ENCODE measurements at regions not wholly inside any gene's neighbourhood (a gene's known extent, or its start where the extent isn't known, plus 50 kb on each side); places are given as distances from the start of the nearest gene placed in this dataset.

DNA sequence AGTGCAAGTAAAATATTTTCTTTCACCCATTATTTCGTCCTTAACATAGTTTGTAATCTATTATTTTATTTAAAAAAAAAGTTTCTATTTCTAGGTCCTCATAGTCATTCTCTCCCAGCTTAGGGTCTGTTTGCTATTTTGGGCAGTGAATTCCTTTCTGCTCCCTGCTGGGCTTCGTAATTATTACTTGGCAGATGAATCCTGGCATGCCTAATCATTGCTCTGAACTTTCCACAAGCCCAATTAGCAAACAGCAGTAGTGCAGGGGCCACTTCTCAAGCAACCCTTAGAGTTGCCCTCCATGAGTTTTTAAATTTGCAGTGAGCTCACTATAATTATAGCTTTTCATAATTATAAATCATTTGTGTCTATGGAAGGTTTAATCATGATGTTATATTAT is 1378.3 kb upstream of the SEL1L start:
- H3K9me3 Mint-ChIP-seq: no peaks in the 10 kb centered on the region
- DNase-seq (ENCODE audit: low read depth, low spot score): no peak
- no peaks in the 10 kb centered on the region for H3K36me3 Mint-ChIP-seq (ENCODE audit: low read depth)
- H3K27ac Mint-ChIP-seq (ENCODE audit: unreplicated experiment): no peak overlapping the region
- H3K4me1 Mint-ChIP-seq: no peaks in the 10 kb centered on the region
- no peak overlapping the region for H3K4me3 Mint-ChIP-seq
- TF ChIP-seq, protein P1, sequence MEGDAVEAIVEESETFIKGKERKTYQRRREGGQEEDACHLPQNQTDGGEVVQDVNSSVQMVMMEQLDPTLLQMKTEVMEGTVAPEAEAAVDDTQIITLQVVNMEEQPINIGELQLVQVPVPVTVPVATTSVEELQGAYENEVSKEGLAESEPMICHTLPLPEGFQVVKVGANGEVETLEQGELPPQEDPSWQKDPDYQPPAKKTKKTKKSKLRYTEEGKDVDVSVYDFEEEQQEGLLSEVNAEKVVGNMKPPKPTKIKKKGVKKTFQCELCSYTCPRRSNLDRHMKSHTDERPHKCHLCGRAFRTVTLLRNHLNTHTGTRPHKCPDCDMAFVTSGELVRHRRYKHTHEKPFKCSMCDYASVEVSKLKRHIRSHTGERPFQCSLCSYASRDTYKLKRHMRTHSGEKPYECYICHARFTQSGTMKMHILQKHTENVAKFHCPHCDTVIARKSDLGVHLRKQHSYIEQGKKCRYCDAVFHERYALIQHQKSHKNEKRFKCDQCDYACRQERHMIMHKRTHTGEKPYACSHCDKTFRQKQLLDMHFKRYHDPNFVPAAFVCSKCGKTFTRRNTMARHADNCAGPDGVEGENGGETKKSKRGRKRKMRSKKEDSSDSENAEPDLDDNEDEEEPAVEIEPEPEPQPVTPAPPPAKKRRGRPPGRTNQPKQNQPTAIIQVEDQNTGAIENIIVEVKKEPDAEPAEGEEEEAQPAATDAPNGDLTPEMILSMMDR (conservative IDR thresholded peaks at IDR 0.05): no peak
- no peaks in the 10 kb centered on the region for H3K27me3 Mint-ChIP-seq (ENCODE audit: low read depth)

DNA sequence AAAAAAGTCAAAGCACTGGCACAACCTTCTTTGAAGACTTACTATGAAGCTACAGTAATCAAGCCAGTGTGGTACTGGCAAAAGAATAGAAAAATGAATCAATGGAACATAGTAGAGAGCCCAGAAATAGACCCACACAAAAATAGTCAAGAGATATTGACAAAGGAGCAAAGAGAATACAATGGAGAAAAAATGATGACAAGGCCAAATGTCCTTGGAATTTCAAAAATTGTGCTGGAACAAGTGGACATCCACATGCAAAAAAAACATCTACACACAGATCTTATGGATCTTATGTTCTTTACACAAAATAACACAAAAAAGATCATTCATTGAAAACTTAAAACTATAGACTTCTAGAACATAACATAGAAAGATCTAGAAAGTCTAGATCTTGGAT is 1379.7 kb upstream of the SEL1L start:
- Mint-ChIP-seq H3K4me3 (no peak overlapping the region), H3K27me3 (ENCODE audit: low read depth) (no peaks in the 10 kb centered on the region), H3K36me3 (ENCODE audit: low read depth) (no peaks in the 10 kb centered on the region), H3K4me1 (no peaks in the 10 kb centered on the region), H3K9me3 (no peaks in the 10 kb centered on the region), H3K27ac (ENCODE audit: unreplicated experiment) (no peak overlapping the region)
- no peak for DNase-seq (ENCODE audit: low read depth, low spot score)
- TF ChIP-seq, protein P1 (conservative IDR thresholded peaks at IDR 0.05): no peak

DNA sequence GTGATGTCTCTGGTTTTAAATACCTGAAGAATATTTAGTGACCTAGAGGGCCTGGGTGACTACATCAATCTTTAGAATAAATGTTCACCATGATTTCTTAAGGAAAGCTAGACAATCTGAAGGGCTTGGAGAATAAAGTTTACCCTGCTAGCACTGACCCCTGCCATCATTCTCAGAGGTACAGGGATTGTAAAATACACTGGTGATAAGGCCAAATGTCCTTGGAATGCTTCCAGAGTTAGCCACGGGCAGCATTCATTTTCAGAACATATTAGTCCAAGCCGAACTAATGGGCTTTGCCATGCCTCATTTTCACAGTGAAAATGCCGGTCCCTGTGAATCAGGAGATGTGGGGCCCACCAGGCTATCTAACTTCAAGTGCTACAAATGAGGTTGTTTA is 1381.7 kb upstream of the SEL1L start:
- TF ChIP-seq, protein P1 (conservative IDR thresholded peaks at IDR 0.05): no peak
- H3K27me3 Mint-ChIP-seq (ENCODE audit: low read depth): no peaks in the 10 kb centered on the region
- H3K4me1 Mint-ChIP-seq: no peaks in the 10 kb centered on the region
- no peak overlapping the region for H3K27ac Mint-ChIP-seq (ENCODE audit: unreplicated experiment)
- no peak overlapping the region for H3K4me3 Mint-ChIP-seq
- DNase-seq (ENCODE audit: low read depth, low spot score): no peak
- no peaks in the 10 kb centered on the region for H3K36me3 Mint-ChIP-seq (ENCODE audit: low read depth)
- no peaks in the 10 kb centered on the region for H3K9me3 Mint-ChIP-seq

- H3K4me3 Mint-ChIP-seq: no peak overlapping the region
- no peaks in the 10 kb centered on the region for H3K9me3 Mint-ChIP-seq
- no peaks in the 10 kb centered on the region for H3K27me3 Mint-ChIP-seq (ENCODE audit: low read depth)
- DNase-seq (ENCODE audit: low read depth, low spot score): no peak
- H3K27ac Mint-ChIP-seq (ENCODE audit: unreplicated experiment): no peak overlapping the region
- H3K36me3 Mint-ChIP-seq (ENCODE audit: low read depth): no peaks in the 10 kb centered on the region
- TF ChIP-seq, protein P1 (conservative IDR thresholded peaks at IDR 0.05): no peak
- H3K4me1 Mint-ChIP-seq: no peaks in the 10 kb centered on the region
These were observed 1402.0 kb upstream of the SEL1L start for GRCh38 chr14:82935691-82936090.

GRCh38 chr14:82951171-82951570 is 1417.5 kb upstream of the SEL1L start:
- Mint-ChIP-seq H3K27me3 (ENCODE audit: low read depth) (no peaks in the 10 kb centered on the region), H3K9me3 (no peaks in the 10 kb centered on the region), H3K4me1 (no peaks in the 10 kb centered on the region), H3K4me3 (no peak overlapping the region), H3K27ac (ENCODE audit: unreplicated experiment) (no peak overlapping the region), H3K36me3 (ENCODE audit: low read depth) (no peaks in the 10 kb centered on the region)
- TF ChIP-seq, protein P1 (conservative IDR thresholded peaks at IDR 0.05): no peak
- DNase-seq (ENCODE audit: low read depth, low spot score): no peak

DNA sequence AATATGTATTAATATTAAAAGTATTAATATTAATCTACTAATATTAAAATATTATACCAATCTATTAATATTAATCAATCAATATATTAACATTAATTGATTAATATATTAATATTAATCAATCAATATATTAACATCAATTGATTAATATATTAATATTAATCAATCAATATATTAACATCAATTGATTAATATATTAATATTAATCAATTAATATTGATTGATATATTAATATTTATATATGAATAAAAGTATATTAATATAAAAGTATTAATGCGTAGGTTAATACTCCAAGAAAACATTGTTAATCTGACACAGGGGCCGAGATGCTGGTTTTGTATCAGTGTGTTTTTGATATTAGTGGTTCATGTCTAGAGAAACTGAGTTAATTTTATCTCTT is 1430.1 kb upstream of the SEL1L start:
- Mint-ChIP-seq H3K4me3 (no peak overlapping the region), H3K4me1 (no peaks in the 10 kb centered on the region), H3K9me3 (peaks cover 5% of the 10 kb centered on the region), H3K27me3 (ENCODE audit: low read depth) (no peaks in the 10 kb centered on the region), H3K27ac (ENCODE audit: unreplicated experiment) (no peak overlapping the region), H3K36me3 (ENCODE audit: low read depth) (no peaks in the 10 kb centered on the region)
- DNase-seq (ENCODE audit: low read depth, low spot score): no peak
- TF ChIP-seq, protein P1 (conservative IDR thresholded peaks at IDR 0.05): no peak
